ENCODE measurements at regions not wholly inside any gene's neighbourhood (a gene's known extent, or its start where the extent isn't known, plus 50 kb on each side); places are given as distances from the start of the nearest gene placed in this dataset.

- Histone ChIP-seq H3K36me3 (ENCODE audit: control insufficient read depth in 2 of 2, insufficient read depth in 2 of 2, low read length in 2 of 2) (no peaks in the 10 kb centered on the region), H3K27me3 (ENCODE audit: control insufficient read depth in 1 of 2, insufficient read depth in 2 of 2, low read length in 2 of 2) (no peaks in the 10 kb centered on the region), H3K27ac (ENCODE audit: low read length) (no peak overlapping the region), H3K9me3 (ENCODE audit: control insufficient read depth in 2 of 2, low read length in 2 of 2) (no peaks in the 10 kb centered on the region), H3K4me3 (ENCODE audit: low read length in 2 of 2) (no peak overlapping the region), H3K4me1 (ENCODE audit: control insufficient read depth, insufficient read depth, low read length) (no peaks in the 10 kb centered on the region), H3K9ac (ENCODE audit: low read length in 2 of 2) (no peak overlapping the region)
These were observed 600.9 kb downstream of the SI start for GRCh38 chr3:164477403-164477802.

- no peak overlapping the region for H3K9ac ChIP-seq (ENCODE audit: low read length in 2 of 2)
- H3K4me3 ChIP-seq (ENCODE audit: low read length in 2 of 2), result no peak overlapping the region
- H3K9me3 ChIP-seq (ENCODE audit: control insufficient read depth in 2 of 2, low read length in 2 of 2), result no peaks in the 10 kb centered on the region
- H3K36me3 ChIP-seq (ENCODE audit: control insufficient read depth in 2 of 2, insufficient read depth in 2 of 2, low read length in 2 of 2), result no peaks in the 10 kb centered on the region
- no peaks in the 10 kb centered on the region for H3K4me1 ChIP-seq (ENCODE audit: control insufficient read depth, insufficient read depth, low read length)
- H3K27ac ChIP-seq (ENCODE audit: low read length), result no peak overlapping the region
- H3K27me3 ChIP-seq (ENCODE audit: control insufficient read depth in 1 of 2, insufficient read depth in 2 of 2, low read length in 2 of 2), result no peaks in the 10 kb centered on the region
These were observed 601.7 kb downstream of the SI start for GRCh38 chr3:164476631-164477030.

- no peaks in the 10 kb centered on the region for H3K36me3 ChIP-seq (ENCODE audit: control insufficient read depth in 2 of 2, insufficient read depth in 2 of 2, low read length in 2 of 2)
- H3K4me3 ChIP-seq (ENCODE audit: low read length in 2 of 2), result no peak overlapping the region
These were observed 607.8 kb downstream of the SI start for GRCh38 chr3:164470471-164470870.

GRCh38 chr3:164468055-164468454 is 610.2 kb downstream of the SI start:
- H3K36me3 ChIP-seq (ENCODE audit: control insufficient read depth in 2 of 2, insufficient read depth in 2 of 2, low read length in 2 of 2), result no peaks in the 10 kb centered on the region
- H3K9me3 ChIP-seq (ENCODE audit: control insufficient read depth in 2 of 2, low read length in 2 of 2), result no peaks in the 10 kb centered on the region
- H3K4me1 ChIP-seq (ENCODE audit: control insufficient read depth, insufficient read depth, low read length), result no peaks in the 10 kb centered on the region
- H3K9ac ChIP-seq (ENCODE audit: low read length in 2 of 2), result no peak overlapping the region
- no peaks in the 10 kb centered on the region for H3K27me3 ChIP-seq (ENCODE audit: control insufficient read depth in 1 of 2, insufficient read depth in 2 of 2, low read length in 2 of 2)
- H3K4me3 ChIP-seq (ENCODE audit: low read length in 2 of 2), result no peak overlapping the region
- no peak overlapping the region for H3K27ac ChIP-seq (ENCODE audit: low read length)

More at GRCh38 chr3:164470471-164470870, 607.8 kb downstream of the SI start:
- Histone ChIP-seq H3K9me3 (ENCODE audit: control insufficient read depth in 2 of 2, low read length in 2 of 2) (no peaks in the 10 kb centered on the region), H3K27me3 (ENCODE audit: control insufficient read depth in 1 of 2, insufficient read depth in 2 of 2, low read length in 2 of 2) (no peaks in the 10 kb centered on the region), H3K9ac (ENCODE audit: low read length in 2 of 2) (no peak overlapping the region), H3K4me1 (ENCODE audit: control insufficient read depth, insufficient read depth, low read length) (no peaks in the 10 kb centered on the region), H3K27ac (ENCODE audit: low read length) (no peak overlapping the region)

- Histone ChIP-seq H3K4me3 (ENCODE audit: low read length in 2 of 2) (no peak overlapping the region), H3K9ac (ENCODE audit: low read length in 2 of 2) (no peak overlapping the region), H3K27ac (ENCODE audit: low read length) (no peak overlapping the region), H3K27me3 (ENCODE audit: control insufficient read depth in 1 of 2, insufficient read depth in 2 of 2, low read length in 2 of 2) (no peaks in the 10 kb centered on the region), H3K4me1 (ENCODE audit: control insufficient read depth, insufficient read depth, low read length) (no peaks in the 10 kb centered on the region), H3K9me3 (ENCODE audit: control insufficient read depth in 2 of 2, low read length in 2 of 2) (no peaks in the 10 kb centered on the region), H3K36me3 (ENCODE audit: control insufficient read depth in 2 of 2, insufficient read depth in 2 of 2, low read length in 2 of 2) (no peaks in the 10 kb centered on the region)
These were observed 611.3 kb downstream of the SI start for GRCh38 chr3:164467007-164467406.

- Histone ChIP-seq H3K27me3 (ENCODE audit: control insufficient read depth in 1 of 2, insufficient read depth in 2 of 2, low read length in 2 of 2) (no peaks in the 10 kb centered on the region), H3K4me1 (ENCODE audit: control insufficient read depth, insufficient read depth, low read length) (no peaks in the 10 kb centered on the region), H3K9me3 (ENCODE audit: control insufficient read depth in 2 of 2, low read length in 2 of 2) (no peaks in the 10 kb centered on the region), H3K4me3 (ENCODE audit: low read length in 2 of 2) (no peak overlapping the region), H3K36me3 (ENCODE audit: control insufficient read depth in 2 of 2, insufficient read depth in 2 of 2, low read length in 2 of 2) (no peaks in the 10 kb centered on the region), H3K27ac (ENCODE audit: low read length) (no peak overlapping the region), H3K9ac (ENCODE audit: low read length in 2 of 2) (no peak overlapping the region)
These were observed 613.1 kb downstream of the SI start for GRCh38 chr3:164465172-164465571.

GRCh38 chr3:164460851-164461250 is 617.4 kb downstream of the SI start:
- Histone ChIP-seq H3K4me1 (ENCODE audit: control insufficient read depth, insufficient read depth, low read length) (no peaks in the 10 kb centered on the region), H3K36me3 (ENCODE audit: control insufficient read depth in 2 of 2, insufficient read depth in 2 of 2, low read length in 2 of 2) (no peaks in the 10 kb centered on the region), H3K27ac (ENCODE audit: low read length) (no peak overlapping the region), H3K4me3 (ENCODE audit: low read length in 2 of 2) (peak overlapping the region in 1 of 2 donors; percentile 16), H3K27me3 (ENCODE audit: control insufficient read depth in 1 of 2, insufficient read depth in 2 of 2, low read length in 2 of 2) (no peaks in the 10 kb centered on the region), H3K9ac (ENCODE audit: low read length in 2 of 2) (no peak overlapping the region), H3K9me3 (ENCODE audit: control insufficient read depth in 2 of 2, low read length in 2 of 2) (no peaks in the 10 kb centered on the region)

GRCh38 chr3:164459521-164460151 is 618.7 kb downstream of the SI start:
- H3K36me3 ChIP-seq (ENCODE audit: control insufficient read depth in 2 of 2, insufficient read depth in 2 of 2, low read length in 2 of 2), result no peaks in the 10 kb centered on the region
- no peaks in the 10 kb centered on the region for H3K9me3 ChIP-seq (ENCODE audit: control insufficient read depth in 2 of 2, low read length in 2 of 2)
- no peaks in the 10 kb centered on the region for H3K27me3 ChIP-seq (ENCODE audit: control insufficient read depth in 1 of 2, insufficient read depth in 2 of 2, low read length in 2 of 2)
- no peak overlapping the region for H3K9ac ChIP-seq (ENCODE audit: low read length in 2 of 2)
- H3K4me1 ChIP-seq (ENCODE audit: control insufficient read depth, insufficient read depth, low read length), result no peaks in the 10 kb centered on the region
- H3K4me3 ChIP-seq (ENCODE audit: low read length in 2 of 2), result no peak overlapping the region
- H3K27ac ChIP-seq (ENCODE audit: low read length), result no peak overlapping the region

- no peaks in the 10 kb centered on the region for H3K9me3 ChIP-seq (ENCODE audit: control insufficient read depth in 2 of 2, low read length in 2 of 2)
- H3K4me1 ChIP-seq (ENCODE audit: control insufficient read depth, insufficient read depth, low read length), result no peaks in the 10 kb centered on the region
- no peak overlapping the region for H3K27ac ChIP-seq (ENCODE audit: low read length)
- no peaks in the 10 kb centered on the region for H3K36me3 ChIP-seq (ENCODE audit: control insufficient read depth in 2 of 2, insufficient read depth in 2 of 2, low read length in 2 of 2)
- H3K4me3 ChIP-seq (ENCODE audit: low read length in 2 of 2), result no peak overlapping the region
- H3K27me3 ChIP-seq (ENCODE audit: control insufficient read depth in 1 of 2, insufficient read depth in 2 of 2, low read length in 2 of 2), result no peaks in the 10 kb centered on the region
- no peak overlapping the region for H3K9ac ChIP-seq (ENCODE audit: low read length in 2 of 2)
These were observed 619.3 kb downstream of the SI start for GRCh38 chr3:164458986-164459385.

GRCh38 chr3:164453714-164454113 is 624.6 kb downstream of the SI start:
- Histone ChIP-seq H3K9me3 (ENCODE audit: control insufficient read depth in 2 of 2, low read length in 2 of 2) (no peaks in the 10 kb centered on the region), H3K4me3 (ENCODE audit: low read length in 2 of 2) (no peak overlapping the region), H3K4me1 (ENCODE audit: control insufficient read depth, insufficient read depth, low read length) (no peaks in the 10 kb centered on the region), H3K36me3 (ENCODE audit: control insufficient read depth in 2 of 2, insufficient read depth in 2 of 2, low read length in 2 of 2) (no peaks in the 10 kb centered on the region), H3K27me3 (ENCODE audit: control insufficient read depth in 1 of 2, insufficient read depth in 2 of 2, low read length in 2 of 2) (no peaks in the 10 kb centered on the region), H3K27ac (ENCODE audit: low read length) (no peak overlapping the region), H3K9ac (ENCODE audit: low read length in 2 of 2) (no peak overlapping the region)

GRCh38 chr3:164452707-164453106 is 625.6 kb downstream of the SI start:
- H3K36me3 ChIP-seq (ENCODE audit: control insufficient read depth in 2 of 2, insufficient read depth in 2 of 2, low read length in 2 of 2), result no peaks in the 10 kb centered on the region
- H3K9ac ChIP-seq (ENCODE audit: low read length in 2 of 2), result no peak overlapping the region
- no peak overlapping the region for H3K4me3 ChIP-seq (ENCODE audit: low read length in 2 of 2)
- H3K27ac ChIP-seq (ENCODE audit: low read length), result no peak overlapping the region
- H3K27me3 ChIP-seq (ENCODE audit: control insufficient read depth in 1 of 2, insufficient read depth in 2 of 2, low read length in 2 of 2), result no peaks in the 10 kb centered on the region
- no peaks in the 10 kb centered on the region for H3K4me1 ChIP-seq (ENCODE audit: control insufficient read depth, insufficient read depth, low read length)
- no peaks in the 10 kb centered on the region for H3K9me3 ChIP-seq (ENCODE audit: control insufficient read depth in 2 of 2, low read length in 2 of 2)
